BJ (cell line): ENCODE measurements at regions not wholly inside any gene's neighbourhood (a gene's known extent, or its start where the extent isn't known, plus 50 kb on each side); places are given as distances from the start of the nearest gene placed in this dataset.

Experiments used
- CTCF ChIA-PET: fragments of 350-600 bp; formaldehyde crosslinking; extraction: SDS; loops from one replicate; lab custom pipeline; 2021; ENCODE audit warnings: antibody characterized with exemption, inconsistent platforms; lab: Yijun Ruan, JAX
- POLR2A ChIA-PET: fragments of 300-600 bp; sonication (Branson Sonifier 250); formaldehyde crosslinking; extraction: SDS; loops from one replicate; lab custom pipeline; 2021; ENCODE audit warnings: antibody characterized with exemption; lab: Charles Lee
- DNase-seq: peaks from one replicate; pipeline ENCODE4 v3.0.0-alpha.2; 2011; ENCODE audit warnings: low read depth
- H3K27me3 ChIP-seq: 2 replicates; pipeline ENCODE4 v1.6.0; 2011; ENCODE audit warnings: low read length; ENCODE audit not compliant: control insufficient read depth, insufficient read depth
- H3K36me3 ChIP-seq: 2 replicates; pipeline ENCODE4 v1.5.1; 2011; ENCODE audit warnings: low read length; ENCODE audit not compliant: control insufficient read depth, insufficient read depth
- H3K4me3 ChIP-seq: 2 replicates; pipeline ENCODE4 v1.5.1; 2011; ENCODE audit warnings: low read depth, mild to moderate bottlenecking, control low read depth, low read length
- TF ChIP-seq, protein P1 (sequence below): IDR thresholded peaks from 2 replicates; pipeline ENCODE4 v1.5.1; 2011; ENCODE audit warnings: low read depth, mild to moderate bottlenecking, control low read depth, inconsistent platforms, low read length, moderate library complexity; ENCODE audit not compliant: insufficient read depth

DNA sequence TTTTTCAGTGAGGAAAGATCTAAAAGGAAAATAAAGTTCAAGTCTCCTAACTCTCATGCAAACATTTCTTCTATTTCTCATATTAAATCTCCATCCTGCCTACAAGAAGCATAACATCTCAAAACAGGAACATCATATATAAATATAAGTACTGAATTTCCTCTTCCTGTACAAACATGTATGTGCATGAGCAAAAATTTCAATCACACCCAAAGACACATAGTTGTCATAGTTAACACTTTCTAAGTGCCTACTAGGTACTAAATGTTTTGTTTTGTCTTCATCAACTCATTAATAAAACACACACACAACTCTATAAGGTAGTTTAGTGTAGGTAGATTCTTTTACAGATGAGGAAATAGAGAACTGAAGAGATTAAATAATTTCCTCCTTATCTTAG, 237.1 kb upstream of the ADGRL2 start:
- no peaks in the 10 kb centered on the region for H3K36me3 ChIP-seq
- H3K4me3 ChIP-seq = no peak overlapping the region
- H3K27me3 ChIP-seq = no peaks in the 10 kb centered on the region
- no peak for DNase-seq
- POLR2A ChIA-PET = no interaction called here
- TF ChIP-seq, protein P1, sequence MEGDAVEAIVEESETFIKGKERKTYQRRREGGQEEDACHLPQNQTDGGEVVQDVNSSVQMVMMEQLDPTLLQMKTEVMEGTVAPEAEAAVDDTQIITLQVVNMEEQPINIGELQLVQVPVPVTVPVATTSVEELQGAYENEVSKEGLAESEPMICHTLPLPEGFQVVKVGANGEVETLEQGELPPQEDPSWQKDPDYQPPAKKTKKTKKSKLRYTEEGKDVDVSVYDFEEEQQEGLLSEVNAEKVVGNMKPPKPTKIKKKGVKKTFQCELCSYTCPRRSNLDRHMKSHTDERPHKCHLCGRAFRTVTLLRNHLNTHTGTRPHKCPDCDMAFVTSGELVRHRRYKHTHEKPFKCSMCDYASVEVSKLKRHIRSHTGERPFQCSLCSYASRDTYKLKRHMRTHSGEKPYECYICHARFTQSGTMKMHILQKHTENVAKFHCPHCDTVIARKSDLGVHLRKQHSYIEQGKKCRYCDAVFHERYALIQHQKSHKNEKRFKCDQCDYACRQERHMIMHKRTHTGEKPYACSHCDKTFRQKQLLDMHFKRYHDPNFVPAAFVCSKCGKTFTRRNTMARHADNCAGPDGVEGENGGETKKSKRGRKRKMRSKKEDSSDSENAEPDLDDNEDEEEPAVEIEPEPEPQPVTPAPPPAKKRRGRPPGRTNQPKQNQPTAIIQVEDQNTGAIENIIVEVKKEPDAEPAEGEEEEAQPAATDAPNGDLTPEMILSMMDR = no peak
- CTCF ChIA-PET = interaction anchor here (1.0 kb wide), 1 partner anchor 217 kb away, joined by 4 read pairs; no protein-coding TSS in a partner anchor

DNA sequence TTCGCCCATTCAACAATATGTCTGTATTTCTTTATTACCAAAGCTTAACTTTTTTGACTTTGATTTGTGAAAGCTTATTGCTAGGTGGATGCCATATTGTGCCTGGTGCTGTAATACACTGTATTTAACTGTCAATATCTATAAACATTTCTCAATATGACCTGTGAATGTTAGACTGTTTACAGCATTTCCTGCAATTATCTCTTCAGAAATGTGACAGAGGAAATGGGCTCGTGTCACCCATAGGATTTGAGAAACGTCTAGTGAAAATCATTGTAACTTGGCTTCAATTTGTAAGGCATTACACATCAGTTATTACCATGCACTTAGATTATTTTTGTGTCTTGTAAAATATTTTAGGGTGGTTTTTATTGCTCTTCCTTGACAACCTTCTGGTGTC, 237.8 kb upstream of the ADGRL2 start:
- ChIA-PET POLR2A (no interaction called here), CTCF (interaction anchor here (1.0 kb wide), 1 partner anchor 10 kb away, joined by 3 read pairs; no protein-coding TSS in a partner anchor)
- DNase-seq = no peak
- H3K4me3 ChIP-seq = no peak overlapping the region
- TF ChIP-seq, protein P1 = no peak
- no peaks in the 10 kb centered on the region for H3K27me3 ChIP-seq
- H3K36me3 ChIP-seq = no peaks in the 10 kb centered on the region

DNA sequence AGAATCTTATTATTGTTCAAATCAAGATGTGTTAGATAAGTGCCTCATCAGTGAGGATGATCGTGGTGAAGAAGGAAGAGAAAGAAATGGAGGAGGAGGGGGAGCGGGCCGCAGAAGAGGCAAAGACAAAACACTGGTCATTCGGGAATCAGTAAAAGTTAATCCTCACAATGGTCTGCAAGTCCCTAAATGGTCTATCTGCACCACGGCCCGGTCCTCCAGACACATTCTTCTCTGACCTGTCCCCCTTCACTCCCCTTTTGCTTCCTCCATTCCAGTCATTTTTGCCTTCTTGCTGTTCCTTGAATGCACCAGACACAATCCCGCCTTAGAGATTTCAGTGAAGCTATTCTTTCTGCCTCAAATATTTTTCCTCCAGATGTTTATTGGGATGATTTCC, 240.1 kb upstream of the ADGRL2 start:
- DNase-seq = no peak
- TF ChIP-seq, protein P1 = no peak
- H3K4me3 ChIP-seq = no peak overlapping the region
- no peaks in the 10 kb centered on the region for H3K36me3 ChIP-seq
- POLR2A ChIA-PET = no interaction called here
- H3K27me3 ChIP-seq = no peaks in the 10 kb centered on the region
- CTCF ChIA-PET = interaction anchor here (1.0 kb wide), 1 partner anchor 11 kb away, joined by 4 read pairs; no protein-coding TSS in a partner anchor

DNA sequence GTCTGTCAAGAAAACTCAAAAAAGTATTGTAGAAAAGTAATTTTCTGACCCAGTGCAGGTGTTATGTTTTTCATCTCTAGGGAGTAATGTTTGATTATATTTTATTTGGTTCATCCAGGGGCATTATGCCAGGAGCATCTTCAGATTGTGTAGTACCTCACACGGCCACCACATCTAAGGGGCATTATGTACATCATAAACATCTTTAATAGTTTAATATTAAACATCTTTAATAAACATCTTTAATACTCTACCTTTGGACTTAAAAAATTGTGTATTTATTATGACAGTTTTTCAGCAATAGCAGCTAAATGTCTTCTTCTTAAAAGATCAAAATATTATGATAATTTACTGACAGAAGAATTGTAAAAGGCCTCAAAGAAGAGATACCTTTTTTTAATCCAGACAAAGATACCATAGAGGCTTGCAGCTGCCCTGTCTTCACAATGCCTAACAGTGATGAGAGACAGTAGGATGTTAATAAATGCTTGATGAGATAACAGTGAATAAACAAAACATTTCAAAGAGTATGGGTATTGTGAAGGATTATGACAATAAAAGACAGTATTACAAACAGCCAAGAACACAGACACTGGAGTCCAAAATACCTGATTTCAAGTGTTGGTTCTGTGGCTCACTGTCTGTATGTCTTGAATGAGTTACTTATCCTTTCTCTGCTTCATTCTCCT, 240.9 kb upstream of the ADGRL2 start:
- POLR2A ChIA-PET = no interaction called here

More for the DNA sequence above, 240.9 kb upstream of the ADGRL2 start:
- Histone ChIP-seq H3K4me3 (no peak overlapping the region), H3K27me3 (no peaks in the 10 kb centered on the region), H3K36me3 (no peaks in the 10 kb centered on the region)
- CTCF ChIA-PET = interaction anchor here (1.7 kb wide), 1 partner anchor 10 kb away, joined by 8 read pairs; no protein-coding TSS in a partner anchor
- TF ChIP-seq, protein P1 = peak; percentile 30; the same call in 1 of the 2 replicates
- DNase-seq = no peak
